Pulmonary artery endothelial cell (primary cell): ENCODE measurements at regions not wholly inside any gene's neighbourhood (a gene's known extent, or its start where the extent isn't known, plus 50 kb on each side); places are given as distances from the start of the nearest gene placed in this dataset.

Source experiments
- DNase-seq: peaks from one replicate; pipeline ENCODE4 v3.0.0-alpha.2; 2011; ENCODE audit warnings: low read depth, low spot score

DNA sequence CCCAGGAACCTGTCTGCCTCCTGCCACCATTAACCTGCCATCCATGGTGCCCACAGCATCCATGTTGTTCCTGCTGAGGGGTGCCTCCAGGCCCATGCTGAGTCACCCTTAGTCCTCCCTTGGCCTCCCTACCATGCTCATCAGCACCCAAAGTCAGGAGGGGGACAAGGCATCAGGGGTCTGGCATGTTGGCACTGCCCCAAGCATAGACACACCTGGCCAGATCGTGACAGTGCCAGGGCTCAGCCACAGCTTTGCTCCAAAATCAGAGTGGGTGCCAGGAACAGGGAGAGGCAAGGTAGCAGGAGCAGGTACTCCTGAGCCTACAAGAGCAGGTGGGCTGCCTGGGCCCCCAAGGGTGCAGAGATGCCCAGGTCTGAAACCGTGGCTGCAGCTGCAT lies 566.6 kb downstream of the TLE1 start:
- DNase-seq: no peak

DNA sequence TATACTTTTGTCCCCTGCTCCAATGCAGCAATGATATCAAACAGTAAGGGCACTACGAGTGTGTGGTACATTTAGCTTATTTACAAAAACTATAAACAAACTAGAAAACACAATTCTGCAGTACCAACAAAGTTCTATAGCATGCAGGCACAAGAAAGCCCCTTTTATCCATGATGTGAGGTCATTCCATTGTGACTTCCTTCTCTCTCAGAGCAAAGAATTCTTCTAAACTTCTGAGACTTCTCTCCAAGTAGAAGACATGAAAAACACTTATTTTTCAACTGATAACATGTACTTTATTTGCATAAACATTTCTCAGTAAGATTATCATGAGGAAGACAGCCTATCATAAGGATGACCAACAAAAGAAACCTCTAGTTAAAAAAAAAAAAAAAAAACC lies 569.8 kb downstream of the TLE1 start:
- no peak for DNase-seq

DNA sequence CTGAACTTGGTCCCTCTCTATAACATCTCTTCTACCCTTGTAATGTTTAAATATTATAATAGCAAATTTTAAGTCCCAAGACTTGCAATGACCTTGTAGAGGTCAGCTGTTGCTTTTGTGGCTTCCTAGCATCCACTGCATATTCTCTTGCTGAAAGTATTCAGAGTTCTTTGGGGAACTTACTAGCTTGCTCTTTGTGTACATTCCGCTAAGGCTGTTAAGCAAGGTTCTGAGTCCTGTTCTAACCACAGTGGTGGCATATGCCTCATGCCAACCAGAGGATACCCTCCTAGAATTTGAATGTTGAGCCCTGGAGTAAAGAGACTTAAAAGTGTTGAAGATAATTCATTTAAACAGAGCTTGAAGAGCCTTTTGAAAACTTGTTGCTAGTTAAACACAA lies 570.9 kb downstream of the TLE1 start:
- no peak for DNase-seq

DNA sequence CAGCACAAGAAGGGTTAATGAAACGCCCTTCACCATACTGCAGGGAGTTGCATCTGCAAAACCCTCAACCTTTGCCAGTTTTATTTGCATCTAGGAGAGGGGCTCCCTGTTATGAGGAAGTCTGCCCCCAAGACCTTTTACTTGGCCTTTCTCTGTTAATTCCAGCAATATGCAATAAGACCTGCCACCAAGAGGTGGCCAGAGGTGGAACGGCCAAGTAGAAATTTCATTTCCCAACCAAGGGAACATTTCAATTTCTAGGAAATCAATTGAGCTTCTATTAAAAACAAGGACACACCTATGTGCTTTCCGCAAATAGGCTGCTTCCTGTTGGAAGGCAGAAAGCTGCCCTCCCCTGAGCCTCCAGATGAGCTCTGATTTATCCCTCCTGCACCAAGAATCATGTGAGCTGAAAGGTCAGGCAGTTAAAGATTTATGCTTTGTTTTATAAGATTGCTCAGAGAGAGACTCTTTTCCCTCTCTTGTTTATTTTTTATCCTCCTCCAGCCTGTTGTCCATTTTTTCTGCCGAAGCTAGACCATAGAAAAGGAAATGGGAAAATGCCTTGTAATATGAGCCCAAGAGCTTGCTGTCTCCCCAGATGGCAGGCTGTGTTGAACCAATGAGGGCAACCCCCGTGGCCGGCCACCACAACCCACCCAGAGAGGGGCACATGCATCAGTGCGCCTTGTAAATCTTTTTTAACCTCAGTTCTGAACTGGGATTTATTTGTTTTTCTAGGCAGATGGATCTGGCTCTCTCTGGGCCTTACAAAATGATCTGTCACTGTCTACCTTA lies 572.8 kb downstream of the TLE1 start:
- DNase-seq: no peak

DNA sequence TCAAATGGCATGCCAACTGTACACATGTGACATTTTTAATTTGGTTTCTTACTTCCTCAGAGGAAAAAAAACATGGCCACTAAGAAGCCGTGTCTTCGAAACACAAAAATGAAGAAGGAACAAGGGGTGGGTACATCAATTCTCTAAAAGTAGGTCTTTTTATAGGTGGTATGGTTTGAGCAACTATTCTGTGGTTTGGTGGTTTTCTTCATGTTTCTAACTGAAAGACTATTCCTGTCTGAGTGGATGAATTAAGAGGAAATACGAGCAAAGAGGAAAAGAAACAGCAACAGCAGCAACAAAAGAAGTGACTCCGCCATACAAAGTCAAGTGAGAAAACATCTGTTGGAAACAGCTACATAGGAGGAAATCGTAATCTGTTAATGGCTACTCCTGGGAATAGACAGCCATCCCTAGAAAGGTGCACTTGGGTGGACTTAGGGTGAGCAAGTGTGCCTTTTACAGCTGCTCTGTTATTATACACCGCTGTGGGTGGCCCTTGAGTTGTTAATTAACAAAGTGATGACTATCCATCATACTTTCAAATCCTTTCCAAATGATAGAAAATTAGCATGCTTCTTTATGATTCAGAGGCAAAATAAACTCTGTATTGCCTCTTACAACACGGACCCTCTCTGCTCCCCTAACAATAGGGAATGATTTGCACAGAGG lies 575.8 kb downstream of the TLE1 start:
- no peak for DNase-seq

DNA sequence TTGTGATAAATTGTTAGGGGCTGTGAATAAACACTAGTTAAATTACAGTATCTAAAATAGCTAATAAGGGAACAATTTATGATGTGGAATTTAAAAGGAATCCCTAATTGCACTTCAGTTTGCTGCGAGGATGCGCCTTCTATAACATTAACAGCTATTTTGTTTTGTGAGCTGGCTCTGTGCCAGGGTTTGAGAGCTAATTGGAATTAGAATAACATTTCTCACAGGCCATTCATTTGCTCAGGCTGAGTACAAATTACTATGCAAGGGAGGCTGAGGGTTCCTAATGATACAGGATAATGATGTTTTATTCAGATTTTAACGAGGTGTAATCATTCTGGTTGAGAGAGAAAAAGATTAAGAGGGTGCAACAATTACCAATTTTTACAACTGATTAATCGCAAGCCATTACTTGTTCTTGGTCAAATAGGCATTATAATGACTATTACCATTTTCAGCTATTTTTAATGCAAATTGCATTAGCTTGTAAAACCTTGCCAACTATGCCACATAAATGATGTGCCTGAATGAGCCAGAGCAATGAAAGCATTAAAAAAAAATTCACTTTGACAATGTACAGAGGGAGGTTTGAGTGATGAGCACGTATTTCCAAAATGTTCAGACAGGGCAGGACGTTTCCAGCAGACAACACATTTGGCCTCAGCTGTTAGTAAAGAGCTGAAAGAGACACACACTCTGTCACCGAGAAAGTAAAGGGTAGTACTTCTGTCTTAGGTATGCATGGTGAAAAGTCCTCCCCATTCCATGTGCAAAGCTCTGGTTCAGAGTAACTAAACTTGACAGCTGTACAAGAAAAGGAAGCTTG lies 576.5 kb downstream of the TLE1 start:
- no peak for DNase-seq

DNA sequence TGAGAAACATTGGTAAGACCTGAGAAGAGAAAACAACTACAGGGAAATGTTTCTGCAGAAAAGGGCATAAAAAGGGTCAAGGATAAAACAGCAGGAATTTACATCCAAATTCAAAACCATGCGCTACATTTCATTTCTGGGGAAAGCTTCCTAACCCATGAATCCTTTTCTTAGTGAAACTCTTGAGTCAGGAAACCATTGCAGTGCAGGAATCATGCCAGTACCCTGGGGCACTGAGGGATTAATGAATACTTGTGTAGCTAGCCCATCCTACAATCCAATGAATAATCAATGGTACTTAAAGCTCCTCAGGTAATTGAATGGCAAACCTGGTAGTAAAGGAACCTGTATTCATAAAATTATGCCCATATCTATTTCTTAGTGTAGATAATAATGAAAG lies 580.5 kb downstream of the TLE1 start:
- DNase-seq: no peak

DNA sequence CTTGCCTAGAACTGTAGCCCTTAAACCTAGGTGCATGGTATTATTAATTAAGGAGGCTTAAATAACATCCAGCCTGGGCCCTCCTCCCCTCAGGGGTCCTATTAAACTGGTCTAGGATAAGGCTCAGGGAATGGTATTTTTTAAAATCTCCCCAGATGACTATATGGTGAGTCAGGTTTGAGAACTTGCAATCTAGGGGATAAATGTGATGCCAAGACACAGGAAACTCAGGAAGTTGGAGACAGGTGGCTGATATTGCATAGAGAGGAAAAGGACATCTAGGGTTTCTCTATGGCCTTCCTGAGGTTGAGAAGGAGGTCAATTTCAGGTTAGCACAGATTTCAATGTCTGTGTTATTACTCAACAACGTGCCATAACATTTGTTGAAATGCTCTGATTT lies 581.0 kb downstream of the TLE1 start:
- DNase-seq: no peak

DNA sequence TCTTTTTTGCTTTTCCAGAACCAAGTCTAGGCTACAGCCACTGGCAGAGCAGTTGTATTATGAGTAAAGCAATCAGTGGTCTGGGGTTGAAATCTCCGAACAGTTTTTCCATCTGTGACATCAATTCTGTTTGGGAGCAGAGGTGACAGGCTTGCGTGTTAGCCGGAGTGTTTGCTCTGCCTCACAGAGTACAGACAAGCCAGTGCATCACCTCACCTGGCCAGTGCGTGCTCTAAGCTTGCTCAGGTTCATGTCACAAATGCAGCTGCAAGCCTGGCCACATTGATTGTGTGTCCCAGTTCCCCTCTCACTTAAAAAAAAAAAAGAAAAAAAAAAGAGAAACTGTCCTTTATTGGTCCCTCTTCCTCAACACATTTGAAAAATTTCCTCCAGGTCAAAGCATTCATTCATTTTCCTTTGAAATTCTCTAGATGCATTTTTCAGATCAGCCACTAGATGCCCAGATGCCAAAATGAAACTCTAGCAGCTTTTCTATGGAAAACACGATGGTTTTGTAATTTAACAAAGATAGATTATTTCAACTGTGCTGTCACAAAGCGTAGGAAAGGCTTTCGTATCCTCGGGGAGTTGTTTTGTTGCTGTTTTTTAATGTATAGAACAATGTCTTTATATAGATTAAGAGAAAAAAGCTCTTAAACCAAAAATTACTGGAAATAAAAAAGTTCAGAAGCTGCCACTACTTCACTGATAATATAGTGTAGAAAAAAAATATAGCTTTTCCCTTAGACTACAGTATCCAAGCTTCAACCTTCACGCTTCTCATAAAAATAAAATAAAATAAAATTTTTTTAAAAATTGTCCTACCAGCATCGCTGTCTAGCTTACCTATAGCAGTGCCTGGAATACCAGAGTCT lies 585.5 kb downstream of the TLE1 start:
- no peak for DNase-seq

DNA sequence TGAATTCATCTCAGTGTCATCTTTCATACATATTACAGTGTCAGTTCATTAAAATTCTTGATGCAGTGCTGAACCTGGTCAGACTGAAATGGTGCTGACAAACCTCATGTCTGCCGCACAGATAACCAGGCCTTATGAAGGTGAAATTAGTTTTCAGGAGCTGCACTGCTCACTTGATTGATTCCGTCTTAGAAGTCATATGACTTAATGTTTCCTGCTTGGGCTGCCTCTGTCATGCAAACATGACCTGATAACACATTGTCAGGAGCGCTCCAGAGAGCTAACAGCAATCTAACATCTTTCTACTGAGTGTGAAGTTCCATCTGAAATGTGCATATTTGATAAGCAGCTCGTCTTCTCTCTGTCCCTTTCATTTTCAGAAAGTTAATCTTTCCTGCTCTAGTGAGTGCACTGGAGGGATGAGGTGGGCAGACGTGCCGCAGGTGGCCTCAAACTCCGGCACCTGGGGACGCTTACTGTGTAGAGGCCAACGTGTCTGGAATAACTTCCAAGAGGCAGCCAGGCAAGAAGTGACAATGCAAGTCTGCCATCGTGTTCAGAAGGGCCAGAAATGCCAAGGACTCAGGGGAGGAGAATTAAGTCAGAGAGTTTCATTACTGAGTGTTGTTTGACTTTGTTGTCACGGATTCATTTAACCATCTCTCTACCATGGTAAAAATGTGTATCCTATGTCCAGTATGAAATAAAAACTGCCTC lies 592.1 kb downstream of the TLE1 start:
- no peak for DNase-seq

DNA sequence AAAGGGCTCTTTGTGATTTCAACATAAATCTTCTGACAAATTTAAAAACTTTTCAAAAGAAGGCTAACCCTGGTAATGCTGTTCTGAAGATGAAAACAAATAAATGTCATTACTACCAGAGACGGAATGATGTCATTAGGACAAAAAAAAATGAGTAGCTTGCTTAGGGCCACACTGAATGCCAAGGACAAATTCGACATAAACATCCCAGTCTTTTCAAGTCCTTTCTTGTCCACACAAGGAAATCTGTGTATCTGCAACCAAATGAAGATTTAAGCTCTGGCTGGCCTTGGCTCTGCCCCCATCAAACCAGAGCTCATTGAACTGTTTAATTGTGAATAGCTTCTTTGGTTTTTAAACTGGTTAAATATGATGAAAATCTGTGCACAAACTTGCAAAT lies 592.7 kb downstream of the TLE1 start:
- DNase-seq: no peak

DNA sequence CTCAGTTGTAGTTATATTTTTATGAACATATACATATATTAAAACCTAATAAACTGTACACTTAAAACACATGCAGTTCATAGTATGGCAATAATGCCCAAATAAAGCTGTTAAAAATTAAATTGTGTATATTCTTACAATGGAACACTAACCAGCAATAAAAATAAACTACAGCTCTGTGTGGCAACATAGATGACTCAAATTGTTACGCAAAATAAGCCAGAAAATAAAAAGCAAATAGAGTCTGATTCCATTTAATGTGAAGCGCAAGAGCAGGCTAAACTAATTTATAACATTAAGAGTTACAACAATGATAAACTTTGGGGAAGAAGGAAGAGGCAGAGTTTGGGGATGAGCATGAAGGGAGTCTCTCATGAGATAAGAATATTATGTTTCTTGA lies 597.3 kb downstream of the TLE1 start:
- DNase-seq: no peak

DNA sequence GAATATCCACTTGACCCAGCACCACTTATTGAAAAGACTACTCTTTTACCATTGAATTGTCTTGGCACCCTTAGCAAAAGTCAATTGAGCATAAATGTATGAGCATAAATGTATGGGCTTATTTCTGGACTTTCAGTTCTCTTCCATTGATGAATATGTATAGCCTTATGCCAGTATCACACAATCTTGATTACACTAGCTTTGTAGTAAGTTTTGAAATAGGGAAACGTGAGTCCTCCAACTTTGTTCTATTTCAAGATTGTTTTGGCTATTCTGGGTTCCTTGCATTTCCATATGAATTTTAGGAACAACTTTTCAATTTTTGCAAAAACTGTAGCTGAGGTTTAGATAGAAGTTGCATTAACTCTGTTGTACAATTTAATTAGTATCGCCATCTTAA lies 601.0 kb downstream of the TLE1 start:
- no peak for DNase-seq

DNA sequence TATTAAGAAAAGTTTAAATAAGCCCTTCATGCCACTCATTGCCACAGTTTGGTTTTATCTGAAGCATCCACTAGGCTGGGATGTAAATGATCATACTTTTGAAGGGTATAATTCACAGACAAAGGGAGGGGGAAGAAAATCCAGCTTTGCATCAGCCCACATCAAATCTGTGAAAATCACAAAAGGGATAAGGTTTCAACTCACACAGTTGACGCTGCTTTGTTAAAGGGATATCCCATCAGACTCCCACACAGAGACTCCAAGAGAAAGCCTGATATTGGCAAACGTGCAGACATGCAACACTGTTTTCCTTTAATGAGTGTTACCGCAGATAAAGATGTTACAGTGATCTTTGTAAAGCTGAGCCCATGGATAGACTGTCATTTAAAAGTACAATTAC lies 602.9 kb downstream of the TLE1 start:
- no peak for DNase-seq

DNA sequence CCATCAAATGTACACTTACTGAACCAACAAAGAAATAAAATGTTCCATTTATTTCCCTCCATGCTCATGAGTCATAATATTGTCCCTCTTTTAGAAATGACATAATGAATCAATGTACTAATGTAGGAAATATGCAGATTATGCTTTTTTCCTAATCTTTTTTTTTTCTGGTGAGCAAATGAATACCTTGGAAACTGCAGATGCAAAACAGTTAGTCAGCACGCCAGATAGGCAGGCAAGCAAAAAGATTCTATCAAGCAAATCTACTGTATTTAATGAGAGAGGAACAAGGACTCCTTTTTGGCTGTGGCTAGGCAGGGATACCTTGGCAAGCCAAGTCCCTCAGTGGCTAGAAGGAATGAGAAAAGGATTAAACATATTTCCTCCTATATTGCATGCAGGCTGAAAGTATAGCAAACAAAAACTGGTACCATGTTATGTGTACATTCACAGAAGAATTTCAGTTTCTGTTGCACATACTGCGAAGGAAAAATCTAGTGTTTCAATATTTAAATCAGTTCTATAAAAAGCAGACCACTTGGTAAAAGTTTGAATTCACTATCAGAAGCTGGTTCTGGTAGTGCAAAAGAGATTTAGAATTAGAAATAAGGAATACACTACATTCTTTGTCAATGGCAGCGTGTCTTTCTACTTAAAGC lies 605.4 kb downstream of the TLE1 start:
- DNase-seq: no peak

DNA sequence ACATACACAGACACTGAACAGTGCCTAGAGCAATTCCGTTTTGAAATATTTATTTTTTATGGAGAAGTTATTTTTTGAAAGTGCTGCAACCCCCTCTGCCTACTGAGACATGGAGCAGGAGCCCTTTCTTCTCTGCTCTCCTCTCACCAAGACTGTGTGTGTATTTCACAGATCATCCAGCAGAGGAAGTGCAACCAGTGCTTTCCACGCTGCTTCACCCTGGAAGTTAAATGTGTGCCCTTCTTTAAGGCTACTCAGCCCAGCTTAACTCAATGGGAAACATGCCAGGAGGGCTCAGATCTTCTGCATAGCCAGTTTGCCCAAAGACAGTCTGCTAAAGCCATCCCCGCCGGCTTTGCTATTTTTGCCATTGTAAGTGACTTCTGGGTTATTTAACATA lies 606.3 kb downstream of the TLE1 start:
- no peak for DNase-seq

DNA sequence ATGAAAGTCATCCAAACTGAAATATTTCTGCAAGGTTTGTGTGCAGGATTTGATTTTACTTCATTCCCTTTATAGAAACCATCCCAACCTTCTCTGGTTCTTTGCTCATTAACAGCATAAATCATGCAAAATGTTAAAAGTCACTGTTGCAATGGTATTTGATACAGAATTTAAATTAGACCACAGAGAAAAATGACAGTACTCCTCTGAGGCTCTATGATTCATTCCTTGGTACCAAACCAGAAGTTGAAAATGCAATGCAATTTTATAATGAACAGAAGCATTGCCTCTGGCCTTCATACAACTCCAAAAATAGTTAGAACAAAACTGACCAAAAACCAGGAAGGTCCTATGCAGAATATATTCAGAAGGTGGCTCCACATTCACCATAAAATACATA lies 607.1 kb downstream of the TLE1 start:
- DNase-seq: no peak

DNA sequence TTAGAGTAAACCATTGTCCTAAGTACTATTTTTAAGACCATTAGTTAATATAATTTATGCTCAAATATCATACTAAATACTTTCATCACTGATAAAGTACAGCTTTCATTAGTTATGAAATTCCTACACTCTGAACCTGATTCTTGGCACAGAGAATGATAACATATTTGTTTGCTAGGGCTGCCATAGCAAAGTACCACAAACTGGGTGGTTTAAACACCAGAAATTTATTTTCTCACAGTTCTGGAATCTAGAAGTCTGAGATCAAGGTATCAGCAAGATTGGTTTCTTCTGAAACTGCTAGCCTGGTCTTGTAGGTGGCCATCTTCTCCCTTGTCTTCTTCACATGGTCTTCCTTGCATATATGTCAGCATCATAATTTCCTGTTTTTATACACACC lies 608.4 kb downstream of the TLE1 start:
- no peak for DNase-seq

DNA sequence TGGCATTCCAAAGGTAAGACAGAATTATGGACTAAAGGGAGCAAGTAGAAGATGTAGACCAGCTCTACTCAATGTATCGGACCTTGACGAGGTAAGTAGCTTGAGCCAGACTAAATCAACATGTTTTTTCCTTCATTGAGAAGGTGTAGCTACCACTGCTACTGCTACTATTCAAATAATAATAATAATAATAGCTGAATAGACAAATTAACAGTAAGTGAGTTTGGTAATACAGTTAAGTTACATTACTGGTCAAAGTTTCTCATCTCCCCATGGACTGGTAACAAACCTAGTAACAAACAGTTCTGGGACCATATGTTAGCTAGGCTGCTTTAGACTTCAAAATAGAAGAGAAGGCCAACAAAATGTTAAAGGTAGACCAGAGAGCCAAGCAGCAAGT lies 609.2 kb downstream of the TLE1 start:
- DNase-seq: no peak

DNA sequence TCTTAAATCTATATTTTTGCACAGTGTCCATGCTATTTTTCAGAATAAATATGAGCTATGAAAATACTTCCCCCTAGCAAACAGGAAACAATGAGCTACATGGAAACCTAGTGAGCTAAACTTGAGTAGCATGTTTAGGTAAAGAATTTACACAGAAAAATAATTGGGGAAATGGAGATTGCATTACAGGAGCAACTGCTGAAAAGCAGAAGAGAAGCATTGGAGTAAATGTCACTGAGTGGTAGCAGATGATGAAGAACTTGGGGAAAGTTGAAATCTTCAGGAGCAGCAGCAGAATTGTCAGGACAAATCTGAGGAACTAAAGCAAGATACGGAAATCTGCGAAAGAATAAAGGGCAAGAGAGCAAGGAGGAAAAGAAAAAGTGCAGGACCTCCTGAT lies 610.3 kb downstream of the TLE1 start:
- DNase-seq: no peak
